ENCODE measurements at regions not wholly inside any gene's neighbourhood (a gene's known extent, or its start where the extent isn't known, plus 50 kb on each side); places are given as distances from the start of the nearest gene placed in this dataset.

- H3K36me3 ChIP-seq (ENCODE audit: insufficient read depth, low read length, poor library complexity, severe bottlenecking): no peaks in the 10 kb centered on the region
- H3K9me3 ChIP-seq (ENCODE audit: low read depth, low read length, poor library complexity, severe bottlenecking): no peaks in the 10 kb centered on the region
- H3K4me1 ChIP-seq (ENCODE audit: insufficient read depth, low read length, poor library complexity, severe bottlenecking): peaks cover 9% of the 10 kb centered on the region
- H3K27me3 ChIP-seq (replicated peaks; ENCODE audit: insufficient read depth, low read depth, low read length, poor library complexity): no peaks in the 10 kb centered on the region
- no peak overlapping the region for H3K27ac ChIP-seq (ENCODE audit: low read depth, low read length, poor library complexity, severe bottlenecking)
- CTCF ChIA-PET: no interaction called here
- TF ChIP-seq, protein P1, sequence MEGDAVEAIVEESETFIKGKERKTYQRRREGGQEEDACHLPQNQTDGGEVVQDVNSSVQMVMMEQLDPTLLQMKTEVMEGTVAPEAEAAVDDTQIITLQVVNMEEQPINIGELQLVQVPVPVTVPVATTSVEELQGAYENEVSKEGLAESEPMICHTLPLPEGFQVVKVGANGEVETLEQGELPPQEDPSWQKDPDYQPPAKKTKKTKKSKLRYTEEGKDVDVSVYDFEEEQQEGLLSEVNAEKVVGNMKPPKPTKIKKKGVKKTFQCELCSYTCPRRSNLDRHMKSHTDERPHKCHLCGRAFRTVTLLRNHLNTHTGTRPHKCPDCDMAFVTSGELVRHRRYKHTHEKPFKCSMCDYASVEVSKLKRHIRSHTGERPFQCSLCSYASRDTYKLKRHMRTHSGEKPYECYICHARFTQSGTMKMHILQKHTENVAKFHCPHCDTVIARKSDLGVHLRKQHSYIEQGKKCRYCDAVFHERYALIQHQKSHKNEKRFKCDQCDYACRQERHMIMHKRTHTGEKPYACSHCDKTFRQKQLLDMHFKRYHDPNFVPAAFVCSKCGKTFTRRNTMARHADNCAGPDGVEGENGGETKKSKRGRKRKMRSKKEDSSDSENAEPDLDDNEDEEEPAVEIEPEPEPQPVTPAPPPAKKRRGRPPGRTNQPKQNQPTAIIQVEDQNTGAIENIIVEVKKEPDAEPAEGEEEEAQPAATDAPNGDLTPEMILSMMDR (conservative IDR thresholded peaks at IDR 0.05; ENCODE audit: low read depth, low read length): no peak
- TF ChIP-seq EZH2 (IDR thresholded peaks at IDR 0.05; ENCODE audit: borderline replicate concordance, low read depth, low read length, poor library complexity, severe bottlenecking): no peak
- intact Hi-C loops (cut with micrococcal nuclease; ENCODE audit: unreplicated experiment): loop anchor here (10.0 kb wide), 1 partner anchor 388 kb away; no protein-coding TSS in a partner anchor
- no peak overlapping the region for H3K4me3 ChIP-seq (ENCODE audit: low read depth, low read length, poor library complexity, severe bottlenecking)
- no TSS peak for BruUV-seq (replicated peaks)
- no peak for DNase-seq (ENCODE audit: low spot score)
- POLR2A ChIA-PET (ENCODE audit: low non-redundant PET): no interaction called here
Measured at GRCh38 chr9:14412775-14413174, 98.8 kb upstream of the NFIB start.

DNA sequence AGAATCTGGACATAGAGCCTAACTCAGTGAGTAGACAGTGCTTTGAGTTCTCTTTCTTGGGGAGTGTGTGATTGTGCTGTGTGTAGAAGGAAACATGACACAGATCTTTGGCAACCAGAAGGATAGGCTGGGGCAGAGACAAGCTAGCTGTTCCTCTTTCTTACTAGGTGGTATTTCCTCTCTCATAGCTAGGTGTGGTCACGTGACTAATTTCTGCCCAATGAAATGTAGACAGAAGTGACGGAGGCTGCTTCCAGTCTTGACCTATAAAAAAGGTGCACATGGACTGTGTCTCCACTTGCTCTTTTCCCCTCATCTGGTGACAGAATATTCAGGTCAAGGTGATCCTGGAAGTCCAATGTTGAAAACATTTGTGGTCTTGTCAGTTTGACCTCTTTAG is 92.5 kb upstream of the NFIB start:
- DNase-seq (ENCODE audit: low spot score): no peak
- Histone ChIP-seq H3K36me3 (ENCODE audit: insufficient read depth, low read length, poor library complexity, severe bottlenecking) (no peaks in the 10 kb centered on the region), H3K27me3 (replicated peaks; ENCODE audit: insufficient read depth, low read depth, low read length, poor library complexity) (no peaks in the 10 kb centered on the region), H3K4me1 (ENCODE audit: insufficient read depth, low read length, poor library complexity, severe bottlenecking) (no peaks in the 10 kb centered on the region), H3K27ac (ENCODE audit: low read depth, low read length, poor library complexity, severe bottlenecking) (no peak overlapping the region), H3K4me3 (ENCODE audit: low read depth, low read length, poor library complexity, severe bottlenecking) (no peak overlapping the region), H3K9me3 (ENCODE audit: low read depth, low read length, poor library complexity, severe bottlenecking) (no peaks in the 10 kb centered on the region)
- TF ChIP-seq, protein P1 (conservative IDR thresholded peaks at IDR 0.05; ENCODE audit: low read depth, low read length): no peak
- TF ChIP-seq EZH2 (IDR thresholded peaks at IDR 0.05; ENCODE audit: borderline replicate concordance, low read depth, low read length, poor library complexity, severe bottlenecking): no peak
- BruUV-seq (replicated peaks): no TSS peak
- ChIA-PET CTCF (no interaction called here), POLR2A (ENCODE audit: low non-redundant PET) (no interaction called here)
- intact Hi-C loops (cut with micrococcal nuclease; ENCODE audit: unreplicated experiment): no loop called here

DNA sequence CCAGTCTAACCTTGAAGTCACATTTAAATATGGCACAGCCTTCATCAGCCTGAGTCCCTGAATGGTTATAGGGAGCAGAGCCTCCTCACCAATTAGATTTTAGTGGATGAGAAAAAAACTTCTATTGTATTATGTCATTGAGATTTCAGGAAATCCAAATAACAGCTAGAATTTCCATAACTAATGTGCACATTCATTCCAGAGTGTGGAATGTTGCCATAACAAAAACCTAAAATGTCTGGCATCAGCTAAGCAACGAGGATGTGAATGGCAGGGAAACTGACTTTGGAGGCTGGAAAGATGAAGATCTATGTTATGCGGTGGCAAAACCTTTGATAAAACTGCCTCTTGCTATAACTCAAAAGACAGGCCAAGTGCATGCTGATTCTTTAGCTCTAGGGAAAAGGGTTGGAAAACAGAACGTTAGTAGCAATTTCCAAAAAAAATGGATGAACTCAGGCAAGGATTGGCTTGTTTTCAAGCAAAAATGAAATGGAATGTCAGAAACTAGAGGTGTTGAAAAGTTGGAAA is 91.3 kb upstream of the NFIB start:
- intact Hi-C loops (cut with micrococcal nuclease; ENCODE audit: unreplicated experiment): no loop called here
- TF ChIP-seq EZH2 (IDR thresholded peaks at IDR 0.05; ENCODE audit: borderline replicate concordance, low read depth, low read length, poor library complexity, severe bottlenecking): no peak
- TF ChIP-seq, protein P1 (conservative IDR thresholded peaks at IDR 0.05; ENCODE audit: low read depth, low read length): no peak
- Histone ChIP-seq H3K4me1 (ENCODE audit: insufficient read depth, low read length, poor library complexity, severe bottlenecking) (peaks cover 2% of the 10 kb centered on the region), H3K27me3 (replicated peaks; ENCODE audit: insufficient read depth, low read depth, low read length, poor library complexity) (no peaks in the 10 kb centered on the region), H3K36me3 (ENCODE audit: insufficient read depth, low read length, poor library complexity, severe bottlenecking) (no peaks in the 10 kb centered on the region), H3K4me3 (ENCODE audit: low read depth, low read length, poor library complexity, severe bottlenecking) (no peak overlapping the region), H3K9me3 (ENCODE audit: low read depth, low read length, poor library complexity, severe bottlenecking) (no peaks in the 10 kb centered on the region), H3K27ac (ENCODE audit: low read depth, low read length, poor library complexity, severe bottlenecking) (no peak overlapping the region)
- no peak for DNase-seq (ENCODE audit: low spot score)
- POLR2A ChIA-PET (ENCODE audit: low non-redundant PET): no interaction called here
- CTCF ChIA-PET: no interaction called here
- no TSS peak for BruUV-seq (replicated peaks)
